Stomach (tissue), 8 donors: ENCODE measurements at regions not wholly inside any gene's neighbourhood (a gene's known extent, or its start where the extent isn't known, plus 50 kb on each side); places are given as distances from the start of the nearest gene placed in this dataset.
A peak's percentile ranks its signal among the peaks of the same experiment; 100 is the strongest.

ENCODE experiments used
- DNase-seq, 2 donors: peaks; one replicate each; pipeline versions ENCODE4 v3.0.0 to v3.0.0-alpha.2; 2013 to 2019
- H3K27ac ChIP-seq, 5 donors: fragments of 200-600 bp in 4 of 5; sonication (generic) in 4 of 5; one replicate each; pipeline ENCODE4 v1.5.1; 2013 to 2019; ENCODE audit warnings: mild to moderate bottlenecking in 1 of 5, moderate library complexity in 1 of 5
- H3K27me3 ChIP-seq, 3 donors: fragments of 200-600 bp; sonication (generic); one replicate each; pipeline ENCODE4 v1.5.1; 2017 to 2019; ENCODE audit warnings: mixed run types in 1 of 3
- H3K36me3 ChIP-seq, 4 donors: fragments of 200-600 bp; sonication (generic); 1 replicate in 3 of 4; 2 replicates in 1 of 4; pipeline ENCODE4 v1.5.1; 2016 to 2019
- H3K4me1 ChIP-seq, 4 donors: fragments of 200-600 bp; sonication (generic); one replicate each; pipeline ENCODE4 v1.5.1; 2016 to 2019
- H3K4me3 ChIP-seq, 4 donors: fragments of 200-600 bp; sonication (generic) in 3 of 4; one replicate each; pipeline ENCODE4 v1.5.1; 2016 to 2019; ENCODE audit warnings: mild to moderate bottlenecking in 1 of 4
- H3K9me3 ChIP-seq, 4 donors: fragments of 200-600 bp; sonication (generic); one replicate each; pipeline ENCODE4 v1.5.1; 2016 to 2019
- EP300 ChIP-seq: sonication (generic); formaldehyde crosslinking; IDR thresholded peaks from one replicate; pipeline ENCODE4 v1.6.1; 2017; ENCODE audit warnings: antibody characterized with exemption
- POLR2A ChIP-seq, 4 donors: fragments of 450-650 bp; IDR thresholded peaks; one replicate each; pipeline ENCODE4 v1.6.1; 2016; ENCODE audit warnings: antibody characterized with exemption in 4 of 4, control low read depth in 2 of 4, mild to moderate bottlenecking in 1 of 4, moderate library complexity in 1 of 4
- POLR2AphosphoS5 ChIP-seq, 3 donors: sonication (generic); formaldehyde crosslinking; IDR thresholded peaks; one replicate each; pipeline ENCODE4 v1.6.1; 2016; ENCODE audit warnings: antibody characterized with exemption in 3 of 3
- WGBS, 5 donors: extraction: QIAGEN DNeasy Blood & Tissue Kit in 3 of 5; methylation state at CpG; one replicate each; pipeline versions ENCODE4 v1.1.5 to v1.1.7; 2013 to 2018; 5-methylcytosine and 5-hydroxymethylcytosine counted together
- intact Hi-C: fragments of 100-400 bp; cut with DNase I; formaldehyde crosslinking; loops from one replicate; pipeline ENCODE4 v1.15.1; 2023; ENCODE audit warnings: low total_unique reads
- TF ChIP-seq, protein P1 (sequence below), 7 experiments: fragments of 450-650 bp in 4 of 7; fragments of 200-600 bp in 3 of 7; sonication (generic) in 3 of 7; IDR thresholded peaks; one replicate each; pipeline ENCODE4 v1.5.1; 2016 to 2019; ENCODE audit warnings: antibody characterized with exemption in 7 of 7, control low read depth in 2 of 7, mild to moderate bottlenecking in 1 of 7
- donor health status: healthy with polysubstance abuse.
- donor health status: Bipolar disorder and iron deficiency.
- donor health status: healthy.

DNA sequence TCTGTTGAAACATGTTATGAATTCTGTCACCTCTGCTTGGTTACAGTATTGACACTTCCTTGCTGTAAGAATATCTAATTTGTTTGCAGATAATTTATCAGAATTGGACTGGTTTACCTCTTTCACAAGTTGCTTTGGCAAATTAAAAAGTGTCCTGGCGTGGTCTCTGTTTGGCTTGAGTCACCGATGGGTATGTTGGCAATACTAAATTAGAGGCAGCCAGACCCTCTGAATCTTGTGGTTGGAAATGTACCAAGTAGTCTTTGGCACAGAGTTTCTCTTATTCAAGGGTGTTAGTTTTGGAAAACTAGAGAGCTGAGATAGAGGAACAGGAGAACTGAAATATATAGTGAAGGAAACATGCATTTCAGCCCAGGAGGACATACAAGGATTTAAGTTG is 521.1 kb upstream of the MGAT4C start:
- no peaks in the 10 kb centered on the region for H3K9me3 ChIP-seq
- H3K4me3 ChIP-seq, result no peak overlapping the region
- 26 to 59% (median 45%) methylated on average over 2 of the region's 2 CpGs for WGBS, 5 donors
- peak in 1 of 2 donors; percentile 1 for DNase-seq
- intact Hi-C loops, result no loop called here
- TF ChIP-seq EP300, result no peak
- TF ChIP-seq, protein P1, sequence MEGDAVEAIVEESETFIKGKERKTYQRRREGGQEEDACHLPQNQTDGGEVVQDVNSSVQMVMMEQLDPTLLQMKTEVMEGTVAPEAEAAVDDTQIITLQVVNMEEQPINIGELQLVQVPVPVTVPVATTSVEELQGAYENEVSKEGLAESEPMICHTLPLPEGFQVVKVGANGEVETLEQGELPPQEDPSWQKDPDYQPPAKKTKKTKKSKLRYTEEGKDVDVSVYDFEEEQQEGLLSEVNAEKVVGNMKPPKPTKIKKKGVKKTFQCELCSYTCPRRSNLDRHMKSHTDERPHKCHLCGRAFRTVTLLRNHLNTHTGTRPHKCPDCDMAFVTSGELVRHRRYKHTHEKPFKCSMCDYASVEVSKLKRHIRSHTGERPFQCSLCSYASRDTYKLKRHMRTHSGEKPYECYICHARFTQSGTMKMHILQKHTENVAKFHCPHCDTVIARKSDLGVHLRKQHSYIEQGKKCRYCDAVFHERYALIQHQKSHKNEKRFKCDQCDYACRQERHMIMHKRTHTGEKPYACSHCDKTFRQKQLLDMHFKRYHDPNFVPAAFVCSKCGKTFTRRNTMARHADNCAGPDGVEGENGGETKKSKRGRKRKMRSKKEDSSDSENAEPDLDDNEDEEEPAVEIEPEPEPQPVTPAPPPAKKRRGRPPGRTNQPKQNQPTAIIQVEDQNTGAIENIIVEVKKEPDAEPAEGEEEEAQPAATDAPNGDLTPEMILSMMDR (IDR thresholded peaks at IDR 0.05), result no peak
- no peak for TF ChIP-seq POLR2A (IDR thresholded peaks at IDR 0.05)
- no peak for TF ChIP-seq POLR2AphosphoS5 (IDR thresholded peaks at IDR 0.05)
- H3K27ac ChIP-seq, result no peak overlapping the region
- no peaks in the 10 kb centered on the region for H3K36me3 ChIP-seq
- H3K27me3 ChIP-seq, result no peaks in the 10 kb centered on the region
- H3K4me1 ChIP-seq, result no peaks in the 10 kb centered on the region

DNA sequence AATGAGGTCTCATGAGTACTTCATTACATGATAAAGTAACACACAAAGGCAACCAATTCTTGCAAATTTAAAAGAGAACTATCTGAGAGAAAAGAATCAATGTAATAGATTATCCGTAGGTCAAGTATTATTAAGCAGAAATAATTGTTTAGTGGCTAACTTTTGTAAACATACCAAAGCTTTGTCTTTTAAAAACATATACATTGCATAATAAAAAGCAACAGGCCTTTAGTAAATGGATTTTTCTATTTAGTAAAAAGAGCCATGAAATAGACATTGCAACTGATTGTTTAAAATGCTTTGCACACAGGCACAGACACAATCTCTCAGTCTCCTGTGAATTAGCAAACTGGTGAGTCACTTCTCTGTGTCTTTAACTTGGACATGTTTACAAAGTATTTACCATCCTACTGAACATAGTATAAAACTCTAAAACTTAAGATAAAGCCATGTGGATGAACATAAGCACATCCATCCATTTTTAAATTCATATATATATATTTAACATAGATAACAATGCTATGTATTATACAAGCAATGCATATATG is 518.7 kb upstream of the MGAT4C start:
- 71 to 88% (median 74%) methylated on average over 1 of the region's 1 CpG for WGBS, 5 donors
- Histone ChIP-seq H3K36me3 (no peaks in the 10 kb centered on the region), H3K9me3 (no peaks in the 10 kb centered on the region), H3K4me3 (no peak overlapping the region), H3K4me1 (no peaks in the 10 kb centered on the region), H3K27ac (no peak overlapping the region), H3K27me3 (no peaks in the 10 kb centered on the region)
- DNase-seq, result no peak
- intact Hi-C loops, result no loop called here
- TF ChIP-seq EP300 (no peak), POLR2AphosphoS5 (IDR thresholded peaks at IDR 0.05) (no peak), POLR2A (IDR thresholded peaks at IDR 0.05) (no peak)
- TF ChIP-seq, protein P1 (IDR thresholded peaks at IDR 0.05), result no peak

DNA sequence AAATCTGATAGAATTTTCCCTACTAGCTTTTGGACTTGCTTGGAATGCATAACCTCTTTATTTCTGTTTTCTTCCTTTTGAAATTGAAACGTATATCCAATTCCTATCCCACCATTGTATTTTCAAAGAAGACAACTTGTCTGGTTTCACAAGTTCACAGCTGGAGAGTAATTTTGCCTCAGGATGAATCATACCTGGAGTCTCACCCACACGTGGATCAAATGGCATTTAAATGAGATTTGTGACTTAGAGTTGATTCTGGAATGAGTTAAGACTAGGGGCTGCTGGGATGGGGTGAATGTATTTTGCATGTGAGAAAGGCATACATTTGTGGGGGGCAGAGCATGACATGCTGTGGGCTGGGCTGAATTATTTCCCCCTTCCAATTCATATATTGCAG is 516.5 kb upstream of the MGAT4C start:
- H3K9me3 ChIP-seq, result no peaks in the 10 kb centered on the region
- H3K36me3 ChIP-seq, result no peaks in the 10 kb centered on the region
- intact Hi-C loops, result no loop called here
- DNase-seq, result no peak
- TF ChIP-seq EP300 (no peak), POLR2A (IDR thresholded peaks at IDR 0.05) (no peak), POLR2AphosphoS5 (IDR thresholded peaks at IDR 0.05) (no peak)
- TF ChIP-seq, protein P1 (IDR thresholded peaks at IDR 0.05), result no peak
- no peak overlapping the region for H3K4me3 ChIP-seq
- no peaks in the 10 kb centered on the region for H3K4me1 ChIP-seq
- 53 to 76% (median 63%) methylated on average over 2 of the region's 2 CpGs for WGBS, 5 donors
- H3K27ac ChIP-seq, result no peak overlapping the region
- no peaks in the 10 kb centered on the region for H3K27me3 ChIP-seq

DNA sequence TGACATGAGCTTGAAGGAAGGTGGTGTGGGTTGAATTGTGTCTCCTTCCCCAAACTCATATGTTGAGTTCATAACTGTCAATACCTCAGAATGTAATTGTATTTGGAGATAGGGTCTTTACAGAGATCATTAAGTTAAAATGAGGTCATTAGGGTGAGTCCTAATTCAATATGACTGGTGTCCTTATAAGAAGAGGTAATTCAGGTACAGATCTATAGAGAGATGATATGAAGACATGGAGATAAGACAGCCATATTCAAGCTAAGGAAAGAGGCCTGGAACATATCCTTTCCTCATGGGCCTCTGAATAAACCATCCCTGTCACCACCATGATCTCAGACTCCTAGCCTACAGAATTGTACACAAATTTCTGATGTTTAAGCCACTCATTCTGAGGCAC is 514.7 kb upstream of the MGAT4C start:
- no peak for TF ChIP-seq EP300
- TF ChIP-seq, protein P1 (IDR thresholded peaks at IDR 0.05), result no peak
- no peak for TF ChIP-seq POLR2A (IDR thresholded peaks at IDR 0.05)
- TF ChIP-seq POLR2AphosphoS5 (IDR thresholded peaks at IDR 0.05), result no peak
- Histone ChIP-seq H3K9me3 (no peaks in the 10 kb centered on the region), H3K27ac (no peak overlapping the region), H3K4me3 (no peak overlapping the region), H3K4me1 (no peaks in the 10 kb centered on the region), H3K27me3 (no peaks in the 10 kb centered on the region), H3K36me3 (no peaks in the 10 kb centered on the region)
- intact Hi-C loops, result no loop called here
- DNase-seq, result no peak
